Adrenal gland (tissue), 5 donors: ENCODE measurements at regions not wholly inside any gene's neighbourhood (a gene's known extent, or its start where the extent isn't known, plus 50 kb on each side); places are given as distances from the start of the nearest gene placed in this dataset.

Experiments used
- CTCF ChIP-seq, 6 experiments: fragments of 450-650 bp in 4 of 6; fragments of 200-600 bp in 2 of 6; sonication (generic) in 1 of 6; IDR thresholded peaks; 1 replicate in 5 of 6; 2 replicates in 1 of 6; pipeline versions ENCODE4 v1.5.1 to v1.8.0; 2016 to 2021; ENCODE audit warnings: antibody characterized with exemption in 6 of 6, mild to moderate bottlenecking in 2 of 6, moderate library complexity in 1 of 6
- POLR2A ChIP-seq, 2 donors: fragments of 450-650 bp; IDR thresholded peaks; one replicate each; pipeline ENCODE4 v1.6.1; 2017; ENCODE audit warnings: antibody characterized with exemption in 2 of 2, mild to moderate bottlenecking in 2 of 2, moderate library complexity in 1 of 2
- donor health status: DM: no; HTN: no; CAD: no.

DNA sequence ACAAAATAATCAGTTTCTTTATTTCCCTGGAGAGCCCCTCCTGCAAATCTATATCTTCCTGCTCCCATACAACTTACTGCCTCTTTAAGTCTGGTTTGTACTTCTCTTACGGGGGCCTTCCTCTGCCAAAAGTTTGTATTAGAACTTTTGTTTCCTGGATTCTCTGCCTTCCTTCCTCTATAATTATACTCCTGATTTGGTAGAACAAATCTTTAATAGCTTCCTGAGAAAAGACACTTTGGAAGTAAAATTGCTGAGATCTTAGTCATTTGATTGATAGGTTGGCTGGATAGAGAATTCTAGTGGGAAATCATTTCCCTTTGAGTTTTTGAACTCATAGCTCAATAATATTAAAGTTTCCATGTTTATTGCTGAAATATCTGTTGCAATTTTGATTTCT is 499.2 kb downstream of the RAB38 start:
- TF ChIP-seq CTCF (IDR thresholded peaks at IDR 0.05) (no peak), POLR2A (IDR thresholded peaks at IDR 0.05) (no peak)
